NB4 (cell line): ENCODE measurements at regions not wholly inside any gene's neighbourhood (a gene's known extent, or its start where the extent isn't known, plus 50 kb on each side); places are given as distances from the start of the nearest gene placed in this dataset.

Source experiments
- CTCF ChIP-seq: IDR thresholded peaks from one replicate; pipeline ENCODE4 v1.5.1; 2012; ENCODE audit warnings: low read depth, low read length
- MAX ChIP-seq: IDR thresholded peaks from 2 replicates; pipeline ENCODE4 v1.6.1; 2011; ENCODE audit warnings: low read depth, low read length
- MYC ChIP-seq: IDR thresholded peaks from 2 replicates; pipeline ENCODE4 v1.6.1; 2011; ENCODE audit warnings: low read depth, low read length
- POLR2A ChIP-seq: IDR thresholded peaks from 2 replicates; pipeline ENCODE4 v1.6.1; 2011; ENCODE audit warnings: mild to moderate bottlenecking; ENCODE audit not compliant: insufficient read length; ENCODE audit errors: extremely low read depth

- TF ChIP-seq CTCF (peak; percentile 38), POLR2A (no peak), MAX (no peak), MYC (no peak)
Measured at GRCh38 chr3:90091549-90091948, 984.1 kb downstream of the EPHA3 start.
